ENCODE measurements at regions not wholly inside any gene's neighbourhood (a gene's known extent, or its start where the extent isn't known, plus 50 kb on each side); places are given as distances from the start of the nearest gene placed in this dataset.
"Not testable (repeated sequence)": the region's sequence is repeated elsewhere in the genome, so short reads cannot be mapped to it uniquely, and the experiment has no call there.

- H3K4me1 Mint-ChIP-seq: peaks cover 5% of the 10 kb centered on the region
- H3K4me3 Mint-ChIP-seq: no peak overlapping the region
- peaks cover 2% of the 10 kb centered on the region for H3K9me3 Mint-ChIP-seq
- TF ChIP-seq CTCF (IDR thresholded peaks at IDR 0.05; ENCODE audit: unreplicated experiment in 3 of 3): no peak
- no peaks in the 10 kb centered on the region for H3K36me3 Mint-ChIP-seq (ENCODE audit: low read depth)
- H3K27ac Mint-ChIP-seq: no peak overlapping the region
- no peaks in the 10 kb centered on the region for H3K27me3 Mint-ChIP-seq (ENCODE audit: low read depth)
These were observed 545.7 kb upstream of the B3GAT1 start for GRCh38 chr11:134957540-134958335.

GRCh38 chr11:134956450-134957210 lies 544.6 kb upstream of the B3GAT1 start:
- no peak overlapping the region for H3K27ac Mint-ChIP-seq
- H3K4me1 Mint-ChIP-seq: peaks cover 7% of the 10 kb centered on the region
- H3K4me3 Mint-ChIP-seq: no peak overlapping the region
- H3K27me3 Mint-ChIP-seq (ENCODE audit: low read depth): no peaks in the 10 kb centered on the region
- peaks cover 2% of the 10 kb centered on the region for H3K9me3 Mint-ChIP-seq
- TF ChIP-seq CTCF (IDR thresholded peaks at IDR 0.05; ENCODE audit: unreplicated experiment in 3 of 3): no peak
- no peaks in the 10 kb centered on the region for H3K36me3 Mint-ChIP-seq (ENCODE audit: low read depth)

GRCh38 chr11:134955970-134956369 lies 543.9 kb upstream of the B3GAT1 start:
- H3K27ac Mint-ChIP-seq; H3K9me3 Mint-ChIP-seq; H3K36me3 Mint-ChIP-seq (ENCODE audit: low read depth); H3K27me3 Mint-ChIP-seq (ENCODE audit: low read depth); H3K4me3 Mint-ChIP-seq: not testable (repeated sequence)
- peaks cover 14% of the 10 kb centered on the region for H3K4me1 Mint-ChIP-seq

- Mint-ChIP-seq H3K27me3 (ENCODE audit: low read depth) (no peaks in the 10 kb centered on the region), H3K4me3 (no peak overlapping the region), H3K9me3 (peaks cover 2% of the 10 kb centered on the region), H3K4me1 (peaks cover 21% of the 10 kb centered on the region), H3K36me3 (ENCODE audit: low read depth) (no peaks in the 10 kb centered on the region), H3K27ac (no peak overlapping the region)
- no peak for TF ChIP-seq CTCF (IDR thresholded peaks at IDR 0.05; ENCODE audit: unreplicated experiment in 3 of 3)
These were observed 543.2 kb upstream of the B3GAT1 start for GRCh38 chr11:134955281-134955680.

GRCh38 chr11:134954456-134954855 lies 542.4 kb upstream of the B3GAT1 start:
- not testable (repeated sequence) for H3K9me3 Mint-ChIP-seq; H3K36me3 Mint-ChIP-seq (ENCODE audit: low read depth); H3K27ac Mint-ChIP-seq; H3K4me3 Mint-ChIP-seq; H3K27me3 Mint-ChIP-seq (ENCODE audit: low read depth)
- H3K4me1 Mint-ChIP-seq: peaks cover 29% of the 10 kb centered on the region

- peaks cover 31% of the 10 kb centered on the region for H3K4me1 Mint-ChIP-seq
- H3K27me3 Mint-ChIP-seq (ENCODE audit: low read depth); H3K27ac Mint-ChIP-seq; H3K36me3 Mint-ChIP-seq (ENCODE audit: low read depth); H3K9me3 Mint-ChIP-seq; H3K4me3 Mint-ChIP-seq: not testable (repeated sequence)
These were observed 541.5 kb upstream of the B3GAT1 start for GRCh38 chr11:134953417-134953970.

- Mint-ChIP-seq H3K4me1 (peaks cover 31% of the 10 kb centered on the region), H3K27me3 (ENCODE audit: low read depth) (peaks cover 4% of the 10 kb centered on the region), H3K9me3 (peaks cover 2% of the 10 kb centered on the region), H3K27ac (peak overlapping the region; percentile 71 to 76 (median 72)), H3K36me3 (ENCODE audit: low read depth) (no peaks in the 10 kb centered on the region), H3K4me3 (peak overlapping the region in 1 of 3 experiments; percentile 21)
- TF ChIP-seq CTCF (IDR thresholded peaks at IDR 0.05; ENCODE audit: unreplicated experiment in 3 of 3): no peak
These were observed 539.3 kb upstream of the B3GAT1 start for GRCh38 chr11:134951305-134951700.

Measured in nephron (organoid).